ENCODE measurements at regions not wholly inside any gene's neighbourhood (a gene's known extent, or its start where the extent isn't known, plus 50 kb on each side); places are given as distances from the start of the nearest gene placed in this dataset.
"Not testable (repeated sequence)": the region's sequence is repeated elsewhere in the genome, so short reads cannot be mapped to it uniquely, and the experiment has no call there.

- Mint-ChIP-seq H3K27ac (no peak overlapping the region), H3K27me3 (peaks cover 24% of the 10 kb centered on the region), H3K36me3 (ENCODE audit: low read depth) (no peaks in the 10 kb centered on the region), H3K9me3 (no peaks in the 10 kb centered on the region), H3K4me3 (no peak overlapping the region), H3K4me1 (peaks cover 12% of the 10 kb centered on the region)
- POLR2A ChIA-PET, result no interaction called here
- CTCF ChIA-PET, result no interaction called here
- no peak for DNase-seq
Measured at GRCh38 chr15:38128921-38129320, 123.7 kb upstream of the SPRED1 start.

GRCh38 chr15:38129531-38130204 lies 123.0 kb upstream of the SPRED1 start:
- DNase-seq, result no peak
- Mint-ChIP-seq H3K9me3 (no peaks in the 10 kb centered on the region), H3K36me3 (ENCODE audit: low read depth) (no peaks in the 10 kb centered on the region), H3K4me3 (no peak overlapping the region), H3K27ac (no peak overlapping the region), H3K4me1 (peaks cover 12% of the 10 kb centered on the region), H3K27me3 (peaks cover 24% of the 10 kb centered on the region)
- CTCF ChIA-PET, result interaction anchor here (0.7 kb wide), 1 partner anchor 60 kb away, joined by 3 read pairs; no protein-coding TSS in a partner anchor
- POLR2A ChIA-PET, result no interaction called here

GRCh38 chr15:38130205-38130567 lies 122.5 kb upstream of the SPRED1 start:
- POLR2A ChIA-PET, result no interaction called here
- DNase-seq, result no peak
- H3K9me3 Mint-ChIP-seq, result no peaks in the 10 kb centered on the region
- no peak overlapping the region for H3K27ac Mint-ChIP-seq
- H3K4me3 Mint-ChIP-seq, result no peak overlapping the region
- CTCF ChIA-PET, result interaction anchor here (0.7 kb wide), 1 partner anchor 60 kb away, joined by 3 read pairs; no protein-coding TSS in a partner anchor
- H3K27me3 Mint-ChIP-seq, result peaks cover 24% of the 10 kb centered on the region
- no peaks in the 10 kb centered on the region for H3K36me3 Mint-ChIP-seq (ENCODE audit: low read depth)
- peaks cover 12% of the 10 kb centered on the region for H3K4me1 Mint-ChIP-seq

GRCh38 chr15:38130740-38131498 lies 121.7 kb upstream of the SPRED1 start:
- no peaks in the 10 kb centered on the region for H3K36me3 Mint-ChIP-seq (ENCODE audit: low read depth)
- H3K4me3 Mint-ChIP-seq, result no peak overlapping the region
- no peak overlapping the region for H3K27ac Mint-ChIP-seq
- H3K27me3 Mint-ChIP-seq, result peaks cover 24% of the 10 kb centered on the region
- H3K4me1 Mint-ChIP-seq, result peaks cover 12% of the 10 kb centered on the region
- DNase-seq, result no peak
- CTCF ChIA-PET, result interaction anchor here (0.7 kb wide), 1 partner anchor 61 kb away, joined by 3 read pairs; no protein-coding TSS in a partner anchor
- POLR2A ChIA-PET, result no interaction called here
- H3K9me3 Mint-ChIP-seq, result no peaks in the 10 kb centered on the region

- H3K27me3 Mint-ChIP-seq, result peaks cover 16% of the 10 kb centered on the region
- DNase-seq, result no peak
- peaks cover 11% of the 10 kb centered on the region for H3K4me1 Mint-ChIP-seq
- ChIA-PET POLR2A (no interaction called here), CTCF (no interaction called here)
- H3K36me3 Mint-ChIP-seq (ENCODE audit: low read depth), result no peaks in the 10 kb centered on the region
- H3K27ac Mint-ChIP-seq, result no peak overlapping the region
- H3K9me3 Mint-ChIP-seq, result no peaks in the 10 kb centered on the region
- no peak overlapping the region for H3K4me3 Mint-ChIP-seq
Measured at GRCh38 chr15:38134252-38134651, 118.4 kb upstream of the SPRED1 start.

GRCh38 chr15:38142195-38142594 lies 110.4 kb upstream of the SPRED1 start:
- H3K4me1 Mint-ChIP-seq; POLR2A ChIA-PET; CTCF ChIA-PET; H3K36me3 Mint-ChIP-seq (ENCODE audit: low read depth); H3K4me3 Mint-ChIP-seq; DNase-seq; H3K27me3 Mint-ChIP-seq; H3K9me3 Mint-ChIP-seq; H3K27ac Mint-ChIP-seq: not testable (repeated sequence)

GRCh38 chr15:38144921-38145320 lies 107.7 kb upstream of the SPRED1 start:
- H3K36me3 Mint-ChIP-seq (ENCODE audit: low read depth), result no peaks in the 10 kb centered on the region
- H3K9me3 Mint-ChIP-seq, result peaks cover 2% of the 10 kb centered on the region
- peaks cover 4% of the 10 kb centered on the region for H3K4me1 Mint-ChIP-seq
- H3K4me3 Mint-ChIP-seq, result no peak overlapping the region
- no peak overlapping the region for H3K27ac Mint-ChIP-seq
- POLR2A ChIA-PET, result no interaction called here
- DNase-seq, result no peak
- CTCF ChIA-PET, result no interaction called here
- peaks cover 4% of the 10 kb centered on the region for H3K27me3 Mint-ChIP-seq

- Mint-ChIP-seq H3K27me3 (peaks cover 5% of the 10 kb centered on the region), H3K4me3 (no peak overlapping the region), H3K36me3 (ENCODE audit: low read depth) (no peaks in the 10 kb centered on the region), H3K27ac (no peak overlapping the region), H3K4me1 (peaks cover 4% of the 10 kb centered on the region), H3K9me3 (peaks cover 2% of the 10 kb centered on the region)
- POLR2A ChIA-PET, result no interaction called here
- CTCF ChIA-PET, result no interaction called here
- no peak for DNase-seq
Measured at GRCh38 chr15:38145651-38146111, 107.0 kb upstream of the SPRED1 start.

GRCh38 chr15:38147246-38147645 lies 105.4 kb upstream of the SPRED1 start:
- Mint-ChIP-seq H3K27me3 (peaks cover 5% of the 10 kb centered on the region), H3K4me1 (peaks cover 4% of the 10 kb centered on the region), H3K9me3 (peaks cover 5% of the 10 kb centered on the region), H3K36me3 (ENCODE audit: low read depth) (no peaks in the 10 kb centered on the region), H3K27ac (no peak overlapping the region), H3K4me3 (no peak overlapping the region)
- CTCF ChIA-PET, result no interaction called here
- no peak for DNase-seq
- POLR2A ChIA-PET, result no interaction called here

GRCh38 chr15:38148471-38148870 lies 104.2 kb upstream of the SPRED1 start:
- ChIA-PET POLR2A (no interaction called here), CTCF (no interaction called here)
- no peaks in the 10 kb centered on the region for H3K36me3 Mint-ChIP-seq (ENCODE audit: low read depth)
- peaks cover 2% of the 10 kb centered on the region for H3K27me3 Mint-ChIP-seq
- H3K9me3 Mint-ChIP-seq, result peaks cover 5% of the 10 kb centered on the region
- H3K4me1 Mint-ChIP-seq, result peaks cover 4% of the 10 kb centered on the region
- no peak overlapping the region for H3K4me3 Mint-ChIP-seq
- H3K27ac Mint-ChIP-seq, result no peak overlapping the region
- no peak for DNase-seq

GRCh38 chr15:38149315-38149714 lies 103.3 kb upstream of the SPRED1 start:
- H3K9me3 Mint-ChIP-seq, result peaks cover 5% of the 10 kb centered on the region
- ChIA-PET POLR2A (no interaction called here), CTCF (no interaction called here)
- peaks cover 4% of the 10 kb centered on the region for H3K4me1 Mint-ChIP-seq
- DNase-seq, result no peak
- H3K27me3 Mint-ChIP-seq, result peaks cover 2% of the 10 kb centered on the region
- no peaks in the 10 kb centered on the region for H3K36me3 Mint-ChIP-seq (ENCODE audit: low read depth)
- no peak overlapping the region for H3K27ac Mint-ChIP-seq
- H3K4me3 Mint-ChIP-seq, result no peak overlapping the region

GRCh38 chr15:38150148-38150547 lies 102.5 kb upstream of the SPRED1 start:
- Mint-ChIP-seq H3K9me3 (peaks cover 5% of the 10 kb centered on the region), H3K27ac (no peak overlapping the region), H3K36me3 (ENCODE audit: low read depth) (no peaks in the 10 kb centered on the region), H3K27me3 (peaks cover 2% of the 10 kb centered on the region), H3K4me1 (peaks cover 4% of the 10 kb centered on the region), H3K4me3 (no peak overlapping the region)
- ChIA-PET POLR2A (no interaction called here), CTCF (interaction anchor here (0.6 kb wide), 1 partner anchor 192 kb away, joined by 4 read pairs; no protein-coding TSS in a partner anchor)
- no peak for DNase-seq

GRCh38 chr15:38150794-38151193 lies 101.8 kb upstream of the SPRED1 start:
- ChIA-PET POLR2A (no interaction called here), CTCF (interaction anchor here (0.6 kb wide), 1 partner anchor 191 kb away, joined by 4 read pairs; no protein-coding TSS in a partner anchor)
- H3K27me3 Mint-ChIP-seq, result peaks cover 2% of the 10 kb centered on the region
- H3K4me3 Mint-ChIP-seq, result no peak overlapping the region
- no peak overlapping the region for H3K27ac Mint-ChIP-seq
- H3K9me3 Mint-ChIP-seq, result peaks cover 5% of the 10 kb centered on the region
- H3K4me1 Mint-ChIP-seq, result peaks cover 4% of the 10 kb centered on the region
- no peaks in the 10 kb centered on the region for H3K36me3 Mint-ChIP-seq (ENCODE audit: low read depth)
- DNase-seq, result no peak

- Mint-ChIP-seq H3K27me3 (peaks cover 4% of the 10 kb centered on the region), H3K4me3 (no peak overlapping the region), H3K36me3 (ENCODE audit: low read depth) (no peaks in the 10 kb centered on the region), H3K9me3 (peaks cover 7% of the 10 kb centered on the region), H3K4me1 (peaks cover 4% of the 10 kb centered on the region), H3K27ac (no peak overlapping the region)
- POLR2A ChIA-PET, result no interaction called here
- DNase-seq, result no peak
- CTCF ChIA-PET, result no interaction called here
Measured at GRCh38 chr15:38153781-38154180, 98.9 kb upstream of the SPRED1 start.
